Bone marrow (tissue), 2 donors: ENCODE measurements at regions not wholly inside any gene's neighbourhood (a gene's known extent, or its start where the extent isn't known, plus 50 kb on each side); places are given as distances from the start of the nearest gene placed in this dataset.
"Not testable (repeated sequence)": the region's sequence is repeated elsewhere in the genome, so short reads cannot be mapped to it uniquely, and the experiment has no call there.

Source experiments
- DNase-seq, 2 donors: peaks; one replicate each; lab custom pipeline; 2025; lab: John Stamatoyannopoulos, UW

GRCh38 chr9:41367301-41367700, 178.2 kb upstream of the ZNG1F start:
- DNase-seq: not testable (repeated sequence)

GRCh38 chr9:41361790-41362189, 172.7 kb upstream of the ZNG1F start:
- not testable (repeated sequence) for DNase-seq

GRCh38 chr9:41359116-41359515, 170.0 kb upstream of the ZNG1F start:
- DNase-seq: peak; percentile 5 to 17

GRCh38 chr9:41358682-41359081, 169.6 kb upstream of the ZNG1F start:
- peak; percentile 53 to 58 for DNase-seq

GRCh38 chr9:41357918-41358404, 168.8 kb upstream of the ZNG1F start:
- not testable (repeated sequence) for DNase-seq

GRCh38 chr9:41357350-41357748, 168.2 kb upstream of the ZNG1F start:
- DNase-seq: not testable (repeated sequence)

- DNase-seq: peak; percentile 5 to 68
Observed at GRCh38 chr9:41356588-41357349, 167.7 kb upstream of the ZNG1F start.

- DNase-seq: not testable (repeated sequence)
Observed at GRCh38 chr9:41355712-41356450, 166.8 kb upstream of the ZNG1F start.

- DNase-seq: not testable (repeated sequence)
Observed at GRCh38 chr9:41354978-41355377, 165.9 kb upstream of the ZNG1F start.

- DNase-seq: not testable (repeated sequence)
Observed at GRCh38 chr9:41354060-41354934, 165.2 kb upstream of the ZNG1F start.

- DNase-seq: not testable (repeated sequence)
Observed at GRCh38 chr9:41353026-41353425, 163.9 kb upstream of the ZNG1F start.

- not testable (repeated sequence) for DNase-seq
Observed at GRCh38 chr9:41352390-41352789, 163.3 kb upstream of the ZNG1F start.

GRCh38 chr9:41347893-41348292, 158.8 kb upstream of the ZNG1F start:
- not testable (repeated sequence) for DNase-seq

- DNase-seq: not testable (repeated sequence)
Observed at GRCh38 chr9:41332562-41332961, 143.4 kb upstream of the ZNG1F start.

- not testable (repeated sequence) for DNase-seq
Observed at GRCh38 chr9:41321277-41321676, 132.2 kb upstream of the ZNG1F start.

- DNase-seq: not testable (repeated sequence)
Observed at GRCh38 chr9:41308953-41309352, 119.8 kb upstream of the ZNG1F start.

- DNase-seq: not testable (repeated sequence)
Observed at GRCh38 chr9:41285744-41286143, 96.6 kb upstream of the ZNG1F start.

GRCh38 chr9:41280299-41281238, 91.5 kb upstream of the ZNG1F start:
- DNase-seq: not testable (repeated sequence)

- not testable (repeated sequence) for DNase-seq
Observed at GRCh38 chr9:41279437-41279836, 90.3 kb upstream of the ZNG1F start.

- not testable (repeated sequence) for DNase-seq
Observed at GRCh38 chr9:41279033-41279432, 89.9 kb upstream of the ZNG1F start.
